ENCODE measurements at regions not wholly inside any gene's neighbourhood (a gene's known extent, or its start where the extent isn't known, plus 50 kb on each side); places are given as distances from the start of the nearest gene placed in this dataset.
"Not testable (repeated sequence)": the region's sequence is repeated elsewhere in the genome, so short reads cannot be mapped to it uniquely, and the experiment has no call there.

DNA sequence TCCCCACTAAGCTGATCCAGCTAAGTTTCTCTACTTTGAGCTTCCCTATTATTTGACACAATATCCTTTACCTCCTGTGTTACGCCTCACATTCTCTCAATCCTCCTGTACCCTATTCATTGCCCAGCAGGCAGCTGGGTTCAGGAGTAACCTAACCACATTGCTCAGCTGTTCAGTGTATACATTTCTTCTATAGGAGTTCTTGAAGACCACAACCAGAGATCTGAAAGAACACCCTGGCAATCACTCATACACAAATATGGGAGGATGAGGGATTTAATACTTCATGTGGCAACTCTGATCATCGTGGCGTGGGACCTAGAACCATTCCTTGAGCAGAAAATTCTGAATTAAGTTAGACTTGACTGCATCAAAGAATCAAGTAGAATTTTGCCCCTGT lies 346.8 kb upstream of the ARPP21 start:
- Histone ChIP-seq H3K27ac (no peak overlapping the region), H3K4me1 (no peaks in the 10 kb centered on the region), H3K27me3 (no peaks in the 10 kb centered on the region), H3K9me3 (no peaks in the 10 kb centered on the region), H3K36me3 (ENCODE audit: low read depth, missing control alignments) (no peaks in the 10 kb centered on the region), H3K4me3 (no peak overlapping the region)
- intact Hi-C loops (cut with DNase I; ENCODE audit: low total_unique reads): no loop called here
- whole genome bisulfite sequencing, 2 donors: 86 to 93% methylated on average over 3 of the region's 3 CpGs
- no peak for TF ChIP-seq POLR2A (IDR thresholded peaks at IDR 0.05)
- TF ChIP-seq, protein P1, sequence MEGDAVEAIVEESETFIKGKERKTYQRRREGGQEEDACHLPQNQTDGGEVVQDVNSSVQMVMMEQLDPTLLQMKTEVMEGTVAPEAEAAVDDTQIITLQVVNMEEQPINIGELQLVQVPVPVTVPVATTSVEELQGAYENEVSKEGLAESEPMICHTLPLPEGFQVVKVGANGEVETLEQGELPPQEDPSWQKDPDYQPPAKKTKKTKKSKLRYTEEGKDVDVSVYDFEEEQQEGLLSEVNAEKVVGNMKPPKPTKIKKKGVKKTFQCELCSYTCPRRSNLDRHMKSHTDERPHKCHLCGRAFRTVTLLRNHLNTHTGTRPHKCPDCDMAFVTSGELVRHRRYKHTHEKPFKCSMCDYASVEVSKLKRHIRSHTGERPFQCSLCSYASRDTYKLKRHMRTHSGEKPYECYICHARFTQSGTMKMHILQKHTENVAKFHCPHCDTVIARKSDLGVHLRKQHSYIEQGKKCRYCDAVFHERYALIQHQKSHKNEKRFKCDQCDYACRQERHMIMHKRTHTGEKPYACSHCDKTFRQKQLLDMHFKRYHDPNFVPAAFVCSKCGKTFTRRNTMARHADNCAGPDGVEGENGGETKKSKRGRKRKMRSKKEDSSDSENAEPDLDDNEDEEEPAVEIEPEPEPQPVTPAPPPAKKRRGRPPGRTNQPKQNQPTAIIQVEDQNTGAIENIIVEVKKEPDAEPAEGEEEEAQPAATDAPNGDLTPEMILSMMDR (IDR thresholded peaks at IDR 0.05): no peak
- no peak for DNase-seq

DNA sequence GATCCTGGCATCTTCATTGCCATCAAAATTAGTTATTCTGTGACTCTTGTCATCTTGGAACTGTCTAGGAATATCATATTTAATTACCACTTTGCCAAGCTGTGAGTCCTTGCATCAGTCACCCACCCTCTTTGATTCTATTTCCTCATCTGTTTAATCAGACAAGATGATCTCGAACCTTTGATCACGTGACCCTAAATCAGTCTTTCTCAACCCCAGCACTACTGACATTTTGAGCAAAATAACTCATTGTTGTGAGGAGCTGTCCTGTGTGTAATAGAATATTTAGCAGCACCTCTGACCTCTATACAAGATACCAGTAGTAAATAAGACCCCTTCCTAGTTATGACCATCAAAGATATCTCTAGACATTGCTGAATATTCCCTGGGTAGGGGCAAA lies 343.4 kb upstream of the ARPP21 start:
- TF ChIP-seq POLR2A (IDR thresholded peaks at IDR 0.05): no peak
- TF ChIP-seq, protein P1 (IDR thresholded peaks at IDR 0.05): no peak
- no peak for DNase-seq
- Histone ChIP-seq H3K9me3 (no peaks in the 10 kb centered on the region), H3K36me3 (ENCODE audit: low read depth, missing control alignments) (no peaks in the 10 kb centered on the region), H3K4me1 (no peaks in the 10 kb centered on the region), H3K27me3 (no peaks in the 10 kb centered on the region), H3K27ac (no peak overlapping the region), H3K4me3 (no peak overlapping the region)
- intact Hi-C loops (cut with DNase I; ENCODE audit: low total_unique reads): no loop called here
- 84 to 85% methylated on average over 2 of the region's 2 CpGs for WGBS, 2 donors

DNA sequence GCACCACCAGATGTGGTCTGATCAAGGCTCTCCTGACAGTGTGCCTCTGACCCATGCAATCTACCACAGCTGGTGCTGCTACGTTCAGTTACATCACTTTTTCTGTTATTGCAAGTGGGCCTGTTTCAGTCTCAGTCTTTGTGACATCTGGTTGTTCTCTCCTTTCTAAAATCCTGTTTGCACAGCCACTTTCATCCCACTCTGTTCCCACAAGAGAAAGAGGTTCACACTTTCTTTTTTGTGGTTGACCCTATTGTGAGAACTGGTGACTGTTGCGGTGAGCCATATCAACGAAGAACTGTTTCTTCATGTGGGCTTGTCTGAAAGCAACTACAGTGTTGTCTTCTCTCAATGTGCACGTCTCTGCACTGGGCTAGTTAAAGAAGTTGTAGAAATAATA lies 342.8 kb upstream of the ARPP21 start:
- no peaks in the 10 kb centered on the region for H3K4me1 ChIP-seq
- H3K9me3 ChIP-seq: no peaks in the 10 kb centered on the region
- no peak overlapping the region for H3K4me3 ChIP-seq
- H3K36me3 ChIP-seq (ENCODE audit: low read depth, missing control alignments): no peaks in the 10 kb centered on the region
- DNase-seq: no peak
- TF ChIP-seq, protein P1 (IDR thresholded peaks at IDR 0.05): no peak
- no peak for TF ChIP-seq POLR2A (IDR thresholded peaks at IDR 0.05)
- intact Hi-C loops (cut with DNase I; ENCODE audit: low total_unique reads): no loop called here
- H3K27me3 ChIP-seq: no peaks in the 10 kb centered on the region
- WGBS, 2 donors: 79 to 85% methylated on average over 4 of the region's 4 CpGs
- H3K27ac ChIP-seq: no peak overlapping the region

DNA sequence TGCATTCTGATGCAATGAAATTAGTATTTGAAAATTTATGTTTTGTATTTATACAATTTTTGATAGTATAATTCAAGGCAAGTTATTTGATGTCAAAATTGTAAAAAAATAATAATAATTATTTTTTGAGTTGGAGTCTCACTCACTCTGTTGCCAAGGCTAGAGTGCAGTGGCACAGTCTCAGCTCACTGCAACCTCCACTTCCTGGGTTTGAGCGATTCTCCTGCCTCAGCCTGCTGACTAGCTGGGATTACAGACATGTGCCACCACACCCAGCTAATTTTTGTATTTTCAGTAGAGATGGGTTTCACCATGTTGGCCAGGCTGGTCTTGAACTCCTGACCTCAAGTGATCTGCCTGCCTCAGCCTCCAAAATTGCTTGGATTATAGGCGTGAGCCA lies 342.4 kb upstream of the ARPP21 start:
- H3K4me3 ChIP-seq; H3K36me3 ChIP-seq (ENCODE audit: low read depth, missing control alignments); H3K9me3 ChIP-seq; H3K27me3 ChIP-seq; DNase-seq; intact Hi-C loops (cut with DNase I; ENCODE audit: low total_unique reads); H3K4me1 ChIP-seq; H3K27ac ChIP-seq: not testable (repeated sequence)
- 86 to 87% methylated on average over 2 of the region's 2 CpGs for WGBS, 2 donors

DNA sequence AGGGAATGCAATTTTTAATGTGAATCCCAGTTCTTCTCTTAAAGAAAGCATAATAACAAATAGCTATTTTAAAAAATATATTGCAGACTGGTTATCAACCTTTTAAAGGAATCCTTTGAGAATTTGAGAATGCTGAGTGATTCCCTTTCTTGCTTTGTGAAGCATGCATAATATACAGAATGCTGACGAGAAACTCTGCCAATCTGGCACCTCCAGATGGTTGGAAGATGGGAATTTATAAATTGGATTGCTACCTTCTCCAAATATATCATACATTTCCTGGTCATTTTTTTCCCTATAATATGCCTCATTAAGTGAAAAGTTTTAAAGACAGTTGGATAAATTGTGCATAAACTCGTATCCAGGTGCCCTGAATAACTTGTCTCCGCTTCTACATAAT lies 333.9 kb upstream of the ARPP21 start:
- Histone ChIP-seq H3K27ac (no peak overlapping the region), H3K9me3 (no peaks in the 10 kb centered on the region), H3K4me1 (no peaks in the 10 kb centered on the region), H3K4me3 (no peak overlapping the region), H3K27me3 (no peaks in the 10 kb centered on the region), H3K36me3 (ENCODE audit: low read depth, missing control alignments) (no peaks in the 10 kb centered on the region)
- TF ChIP-seq, protein P1 (IDR thresholded peaks at IDR 0.05): no peak
- TF ChIP-seq POLR2A (IDR thresholded peaks at IDR 0.05): no peak
- intact Hi-C loops (cut with DNase I; ENCODE audit: low total_unique reads): no loop called here
- WGBS, 2 donors: 82 to 89% methylated on average over 3 of the region's 3 CpGs
- no peak for DNase-seq
